K562 (cell line): ENCODE measurements at regions not wholly inside any gene's neighbourhood (a gene's known extent, or its start where the extent isn't known, plus 50 kb on each side); places are given as distances from the start of the nearest gene placed in this dataset.
A peak's percentile ranks its signal among the peaks of the same experiment; 100 is the strongest.

Experiments used
- ARID2 ChIP-seq: fragments of 450-650 bp; IDR thresholded peaks from 2 replicates; pipeline ENCODE4 v1.6.1; 2017; ENCODE audit warnings: antibody characterized with exemption, mild to moderate bottlenecking
- ARNT ChIP-seq, 2 experiments: fragments of 450-650 bp; IDR thresholded peaks; 2 replicates each; pipeline ENCODE4 v1.6.1; 2016; ENCODE audit warnings: mild to moderate bottlenecking in 1 of 2
- ATF7 ChIP-seq: fragments of 450-650 bp; IDR thresholded peaks from 2 replicates; pipeline ENCODE4 v1.7.1; 2014; ENCODE audit warnings: mild to moderate bottlenecking, moderate library complexity
- CEBPB ChIP-seq: fragments of 450-650 bp; IDR thresholded peaks from 2 replicates; pipeline ENCODE4 v1.6.1; 2016; ENCODE audit warnings: missing genetic modification characterization, missing compliant biosample characterization
- CEBPG ChIP-seq, 3 experiments: fragments of 200-800 bp in 1 of 3; sonication (Bioruptor generic) in 1 of 3; sonication (generic) in 1 of 3; formaldehyde crosslinking in 1 of 3; IDR thresholded peaks in 2 of 3; conservative IDR thresholded peaks in 1 of 3; 2 replicates each; pipeline versions ENCODE4 v1.6.1 to v1.8.0; 2016 to 2022; ENCODE audit warnings: missing compliant biosample characterization in 2 of 3, missing genetic modification characterization in 2 of 3, mild to moderate bottlenecking in 1 of 3, missing genetic modification reagents in 1 of 3
- CREB1 ChIP-seq, 2 experiments: sonication (generic) in 1 of 2; formaldehyde crosslinking in 1 of 2; IDR thresholded peaks; 2 replicates each; pipeline versions ENCODE4 v1.6.1 to v1.8.0; 2012 to 2022; ENCODE audit warnings: inconsistent platforms in 1 of 2, mild to moderate bottlenecking in 1 of 2, missing genetic modification reagents in 1 of 2, moderate library complexity in 1 of 2
- DACH1 ChIP-seq: fragments of 450-650 bp; IDR thresholded peaks from 2 replicates; pipeline ENCODE4 v1.6.1; 2018; ENCODE audit not compliant: partially characterized antibody
- DDX20 ChIP-seq: fragments of 450-650 bp; IDR thresholded peaks from 2 replicates; pipeline ENCODE4 v1.6.1; 2016; ENCODE audit warnings: missing genetic modification characterization, low read depth, mild to moderate bottlenecking, missing compliant biosample characterization, moderate library complexity
- DPF2 ChIP-seq: fragments of 450-650 bp; IDR thresholded peaks from 2 replicates; pipeline ENCODE4 v1.6.1; 2016
- E2F1 ChIP-seq: sonication (generic); formaldehyde crosslinking; IDR thresholded peaks from 2 replicates; pipeline ENCODE4 v1.8.1; 2023; ENCODE audit warnings: mild to moderate bottlenecking, missing genetic modification reagents, moderate library complexity
- ETV6 ChIP-seq, 3 experiments: fragments of 150-350 bp in 1 of 3; sonication (generic) in 1 of 3; formaldehyde crosslinking in 1 of 3; IDR thresholded peaks; 2 replicates each; pipeline versions ENCODE4 v1.6.1 to v1.8.0; 2014 to 2022; ENCODE audit warnings: borderline replicate concordance in 2 of 3, low read depth in 2 of 3, antibody characterized with exemption in 1 of 3, low read length in 1 of 3, mild to moderate bottlenecking in 1 of 3, missing genetic modification reagents in 1 of 3
- GTF2B ChIP-seq: IDR thresholded peaks from 2 replicates; pipeline ENCODE4 v1.6.1; 2011; ENCODE audit not compliant: insufficient read length; ENCODE audit errors: extremely low read depth
- GTF2E2 ChIP-seq: fragments of 200-800 bp; sonication (Bioruptor generic); IDR thresholded peaks from 2 replicates; pipeline ENCODE4 v1.6.1; 2016; ENCODE audit warnings: missing genetic modification characterization, missing compliant biosample characterization
- HIVEP1 ChIP-seq: fragments of 250-450 bp; sonication (Bioruptor Pico); IDR thresholded peaks from 2 replicates; pipeline ENCODE4 v1.4.0; 2020; ENCODE audit warnings: mild to moderate bottlenecking
- HNRNPH1 ChIP-seq: fragments of 200-400 bp; formaldehyde crosslinking; optimal IDR thresholded peaks from 2 replicates; pipeline ENCODE3; 2017; ENCODE audit warnings: low read depth, mild to moderate bottlenecking, low read length, moderate library complexity
- HNRNPL ChIP-seq: fragments of 200-400 bp; formaldehyde crosslinking; IDR thresholded peaks from 2 replicates; pipeline ENCODE4 v1.6.1; 2017; ENCODE audit warnings: low read depth, mild to moderate bottlenecking, low read length
- IRF9 ChIP-seq: fragments of 450-650 bp; IDR thresholded peaks from 2 replicates; pipeline ENCODE4 v1.6.1; 2016; ENCODE audit warnings: missing biosample characterization, missing genetic modification characterization
- KHSRP ChIP-seq: fragments of 450-650 bp; IDR thresholded peaks from 2 replicates; pipeline ENCODE4 v1.6.1; 2017
- LARP7 ChIP-seq: fragments of 450-650 bp; IDR thresholded peaks from 2 replicates; pipeline ENCODE4 v1.6.1; 2016
- NBN ChIP-seq: fragments of 450-650 bp; IDR thresholded peaks from 2 replicates; pipeline ENCODE4 v1.6.1; 2016; ENCODE audit warnings: low read depth, mild to moderate bottlenecking
- NCOA4 ChIP-seq: fragments of 450-650 bp; IDR thresholded peaks from 2 replicates; pipeline ENCODE4 v1.6.1; 2018; ENCODE audit warnings: mild to moderate bottlenecking; ENCODE audit not compliant: partially characterized antibody
- RUNX1 ChIP-seq: sonication (generic); IDR thresholded peaks from 2 replicates; pipeline ENCODE4 v1.6.1; 2016; ENCODE audit warnings: antibody characterized with exemption, low read depth
- SMARCE1 ChIP-seq: fragments of 450-650 bp; IDR thresholded peaks from 2 replicates; pipeline ENCODE4 v1.7.1; 2016; ENCODE audit warnings: mild to moderate bottlenecking
- SNRNP70 ChIP-seq: fragments of 200-400 bp; formaldehyde crosslinking; optimal IDR thresholded peaks from 2 replicates; pipeline ENCODE3; 2017; ENCODE audit warnings: low read depth, low read length
- SREBF1 ChIP-seq: fragments of 150-350 bp; IDR thresholded peaks from 2 replicates; pipeline ENCODE4 v1.6.1; 2014; ENCODE audit warnings: antibody characterized with exemption, low read depth, low read length, borderline replicate concordance
- ZKSCAN1 ChIP-seq: fragments of 150-350 bp; IDR thresholded peaks from 2 replicates; pipeline ENCODE4 v1.6.1; 2016; ENCODE audit warnings: low read depth, low read length
- ZNF134 ChIP-seq: fragments of 250-450 bp; sonication (Bioruptor Pico); conservative IDR thresholded peaks from 2 replicates; pipeline ENCODE4 v1.4.0; 2020
- ZNF75A ChIP-seq: fragments of 450-650 bp; formaldehyde crosslinking; IDR thresholded peaks from 2 replicates; pipeline ENCODE4 v1.4.0; 2020; ENCODE audit warnings: mild to moderate bottlenecking
- ZNF780A ChIP-seq: fragments of 250-450 bp; sonication (Bioruptor Pico); IDR thresholded peaks from 2 replicates; pipeline ENCODE4 v1.5.0; 2021; ENCODE audit warnings: mild to moderate bottlenecking

- TF ChIP-seq ETV6 (IDR thresholded peaks at IDR 0.05; ENCODE audit: borderline replicate concordance in 1 of 2, low read depth in 2 of 2, low read length in 1 of 2) = no peak
- TF ChIP-seq ETV6 (CRISPR knock-in tag; IDR thresholded peaks at IDR 0.05; ENCODE audit: borderline replicate concordance) = no peak
- no peak for TF ChIP-seq SREBF1
- TF ChIP-seq HNRNPH1 = no peak
- peak; percentile 46; the same call in 1 of the 2 replicates for TF ChIP-seq IRF9 (tag)
- TF ChIP-seq ATF7 = peak; percentile 6; the same call in 1 of the 2 replicates
- TF ChIP-seq KHSRP = no peak
- TF ChIP-seq SNRNP70 = no peak
- no peak; the same call in 1 of the 2 replicates for TF ChIP-seq E2F1
- TF ChIP-seq GTF2B = no peak
- peak; percentile 77 for TF ChIP-seq DPF2
- no peak for TF ChIP-seq ZNF75A (CRISPR knock-in tag)
- TF ChIP-seq GTF2E2 (tag) = no peak
- TF ChIP-seq ZNF134 (CRISPR knock-in tag) = no peak
- 0 out of 2 replicates have a peak, but pooled peaks have one; percentile 69 for TF ChIP-seq ZKSCAN1
- TF ChIP-seq HNRNPL = no peak; the same call in 1 of the 2 replicates
- TF ChIP-seq NCOA4 = no peak
- TF ChIP-seq DACH1 = no peak
- 0 out of 2 replicates have a peak, but pooled peaks have one; percentile 37 for TF ChIP-seq ZNF780A (CRISPR knock-in tag)
- no peak for TF ChIP-seq HIVEP1
- no peak for TF ChIP-seq DDX20 (tag)
- TF ChIP-seq CEBPG (CRISPR knock-in tag; IDR thresholded peaks at IDR 0.05) = peak; percentile 82
- TF ChIP-seq CEBPG (tag; conservative IDR thresholded peaks at IDR 0.05 in 1 of 2, IDR thresholded peaks at IDR 0.05 in 1 of 2) = peak; percentile 88 to 97
- peak; percentile 96 for TF ChIP-seq CEBPB (tag)
- TF ChIP-seq LARP7 = peak; percentile 38; the same call in 1 of the 2 replicates
- TF ChIP-seq CREB1 (IDR thresholded peaks at IDR 0.05) = 0 out of 2 replicates have a peak, but pooled peaks have one; percentile 0
- TF ChIP-seq CREB1 (CRISPR knock-in tag; IDR thresholded peaks at IDR 0.05) = no peak
- no peak; a peak in 1 of 4 replicates for TF ChIP-seq ARNT (IDR thresholded peaks at IDR 0.05)
- peak; percentile 84 for TF ChIP-seq SMARCE1
- TF ChIP-seq NBN = peak; percentile 50
- no peak for TF ChIP-seq ARID2
- TF ChIP-seq RUNX1 = no peak
Observed at GRCh38 chr7:106775552-106775936, 89.5 kb upstream of the PIK3CG start (continued).
